ENCODE measurements at regions not wholly inside any gene's neighbourhood (a gene's known extent, or its start where the extent isn't known, plus 50 kb on each side); places are given as distances from the start of the nearest gene placed in this dataset.
A peak's percentile ranks its signal among the peaks of the same experiment; 100 is the strongest.
"Not testable (repeated sequence)": the region's sequence is repeated elsewhere in the genome, so short reads cannot be mapped to it uniquely, and the experiment has no call there.

DNA sequence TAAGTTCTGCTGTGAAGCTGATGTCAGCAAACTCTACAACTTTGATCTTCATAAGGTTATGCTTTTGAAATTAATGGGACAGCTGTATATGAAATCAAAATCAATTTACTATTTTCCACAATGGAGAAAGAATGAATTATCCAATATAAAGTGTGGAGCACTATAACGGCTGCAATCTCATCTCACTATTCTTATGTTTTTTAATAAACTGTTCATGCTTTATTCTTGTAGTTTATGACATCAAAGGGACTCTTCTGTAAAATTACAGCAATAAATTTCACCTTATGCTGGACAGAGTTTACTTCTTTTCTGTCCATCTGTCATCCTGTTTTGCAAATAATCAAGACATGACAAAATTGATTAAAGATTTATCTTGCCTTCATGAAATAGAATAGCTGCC, 192.5 kb downstream of the TECRL start:
- no peak for DNase-seq

DNA sequence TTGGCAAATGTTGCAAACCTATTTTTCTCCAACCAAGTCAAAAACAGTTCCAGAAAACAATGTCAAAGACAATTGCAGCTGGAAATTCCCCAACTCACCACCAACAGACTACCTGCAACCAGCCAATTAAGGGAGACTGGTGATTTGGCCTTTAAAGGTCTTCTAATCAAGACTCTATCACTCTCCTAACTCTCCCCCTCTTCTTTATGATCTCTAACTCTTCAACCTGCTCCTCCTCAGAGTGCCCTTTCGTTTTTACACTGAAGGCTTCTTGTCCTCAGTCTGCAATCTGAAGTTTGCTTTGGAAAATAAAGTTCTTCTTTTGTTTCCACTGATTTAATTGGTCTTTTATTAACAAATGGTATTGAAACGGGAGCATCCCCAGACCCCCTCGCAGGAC, 203.9 kb downstream of the TECRL start:
- no peak for DNase-seq

DNA sequence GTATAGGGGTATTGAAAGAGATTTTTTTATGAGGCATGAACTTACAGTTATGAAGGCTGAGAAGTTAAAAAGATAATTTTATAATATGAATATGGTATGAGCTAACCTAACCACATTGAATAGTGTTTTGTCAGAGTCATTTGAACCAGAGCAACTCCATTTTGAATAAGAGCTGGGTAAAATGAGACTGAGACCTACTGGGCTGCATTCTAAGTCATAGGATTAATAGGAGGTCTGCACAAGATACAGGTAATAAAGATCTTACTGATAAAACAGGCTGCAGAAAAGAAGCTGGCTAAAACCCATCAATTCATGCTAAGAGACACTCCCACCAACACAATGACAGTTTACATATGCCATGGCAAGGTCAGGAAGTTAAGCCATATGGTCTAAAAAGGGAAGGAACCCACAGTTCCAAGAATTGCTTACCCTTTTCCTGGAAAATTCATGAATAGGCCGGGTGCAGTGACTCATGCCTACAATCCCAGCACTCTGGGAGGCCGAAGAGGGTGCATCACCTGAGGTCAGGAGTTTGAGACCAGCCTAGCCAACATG, 209.2 kb downstream of the TECRL start:
- DNase-seq = no peak

DNA sequence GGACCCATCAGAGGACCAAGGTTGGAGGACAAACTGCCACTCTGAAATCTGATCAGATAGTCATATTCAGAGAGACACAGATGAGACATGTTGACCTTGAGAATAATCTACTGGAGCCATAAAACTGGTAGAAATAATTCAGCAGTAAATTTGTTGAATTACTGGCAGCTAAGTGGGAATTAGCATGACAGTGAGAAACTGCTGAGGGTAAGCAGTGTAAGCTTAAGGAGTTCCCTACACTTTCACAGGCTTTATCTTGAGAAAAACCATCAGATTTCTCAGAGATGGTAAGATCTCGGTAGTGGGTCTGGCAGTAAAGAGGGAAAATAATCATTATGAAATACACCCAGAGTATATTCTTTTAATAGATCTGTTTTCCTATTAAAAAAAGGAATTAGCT, 213.7 kb downstream of the TECRL start:
- DNase-seq = no peak

DNA sequence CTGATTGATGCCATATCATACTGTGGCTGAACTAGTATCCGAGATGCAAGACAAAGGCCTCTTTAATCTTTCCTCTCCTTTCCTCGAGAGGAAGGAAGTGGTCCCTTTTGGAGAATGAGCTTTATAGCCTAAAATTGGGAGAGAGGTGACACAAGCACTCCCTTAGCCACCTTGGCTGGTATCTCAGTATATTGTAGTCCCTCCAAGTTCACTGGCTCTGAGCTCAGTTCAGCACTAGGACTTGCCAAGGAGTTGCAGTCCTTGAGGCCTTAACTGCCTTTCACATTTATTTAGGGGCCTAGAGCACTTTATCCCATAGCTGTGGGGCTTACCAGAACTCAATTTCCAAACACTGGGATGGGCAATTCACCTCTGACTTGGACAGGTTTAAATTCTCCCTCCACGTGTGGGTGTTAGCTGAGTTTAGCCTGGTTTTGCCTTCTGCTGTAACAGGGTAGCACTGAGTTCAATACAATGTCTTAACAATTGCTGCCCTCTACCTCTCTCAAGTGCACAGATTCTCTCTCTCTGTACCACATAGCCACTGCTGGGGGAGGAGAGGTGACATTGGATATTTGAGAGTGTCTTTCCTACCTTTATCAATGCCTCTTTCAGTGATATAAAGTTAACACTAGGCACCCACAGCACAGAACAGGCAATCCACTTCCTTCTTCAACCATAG, 216.4 kb downstream of the TECRL start:
- no peak for DNase-seq

DNA sequence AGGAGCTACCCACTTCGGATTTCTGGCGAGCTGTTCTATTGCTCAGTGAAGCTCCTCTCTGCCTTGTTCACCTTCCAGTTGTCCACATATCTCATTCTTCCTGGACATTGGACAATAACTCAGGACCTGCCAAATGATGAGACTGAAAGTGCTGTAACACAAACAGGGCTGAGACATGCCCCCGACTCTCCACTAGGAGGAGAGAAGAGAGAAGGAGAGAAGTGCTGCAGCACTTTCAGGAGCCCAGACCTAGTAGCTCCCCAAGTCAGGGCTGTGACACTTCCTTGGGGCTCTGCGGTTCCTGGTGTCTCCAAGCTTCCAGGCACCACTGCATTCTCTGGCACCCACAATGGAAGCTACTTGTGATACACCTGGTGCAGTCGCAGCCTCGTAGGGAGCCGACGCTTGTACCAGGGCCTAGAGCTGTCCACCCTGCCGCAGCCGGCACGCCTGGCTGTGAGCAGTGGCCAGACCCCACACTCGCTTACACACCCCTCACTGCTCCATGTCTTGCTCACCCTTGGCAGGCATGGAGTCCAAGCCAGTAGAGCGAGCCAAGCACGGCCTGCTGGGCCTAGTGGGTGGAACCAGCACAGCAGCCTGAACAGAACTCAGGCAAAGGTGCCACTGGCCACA, 234.9 kb downstream of the TECRL start:
- no peak for DNase-seq

DNA sequence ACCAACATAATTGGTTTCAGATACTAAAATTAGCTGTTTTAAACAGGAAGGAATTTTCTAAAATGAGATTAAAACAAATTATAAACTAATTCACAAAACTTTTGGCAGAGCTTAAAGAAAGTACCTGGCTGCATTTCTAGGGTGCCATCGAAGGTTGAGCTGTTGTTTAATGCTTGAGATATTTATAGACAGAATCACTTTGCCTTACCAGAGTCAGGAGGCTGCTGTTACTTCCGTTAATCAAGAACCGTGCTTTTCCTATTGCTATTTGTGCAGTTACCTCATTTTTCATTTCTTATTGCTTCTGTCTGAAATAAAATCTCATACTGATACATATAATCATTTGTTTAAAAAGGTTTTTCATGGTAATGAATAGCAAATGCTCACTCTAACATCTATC, 242.9 kb downstream of the TECRL start:
- DNase-seq = no peak

DNA sequence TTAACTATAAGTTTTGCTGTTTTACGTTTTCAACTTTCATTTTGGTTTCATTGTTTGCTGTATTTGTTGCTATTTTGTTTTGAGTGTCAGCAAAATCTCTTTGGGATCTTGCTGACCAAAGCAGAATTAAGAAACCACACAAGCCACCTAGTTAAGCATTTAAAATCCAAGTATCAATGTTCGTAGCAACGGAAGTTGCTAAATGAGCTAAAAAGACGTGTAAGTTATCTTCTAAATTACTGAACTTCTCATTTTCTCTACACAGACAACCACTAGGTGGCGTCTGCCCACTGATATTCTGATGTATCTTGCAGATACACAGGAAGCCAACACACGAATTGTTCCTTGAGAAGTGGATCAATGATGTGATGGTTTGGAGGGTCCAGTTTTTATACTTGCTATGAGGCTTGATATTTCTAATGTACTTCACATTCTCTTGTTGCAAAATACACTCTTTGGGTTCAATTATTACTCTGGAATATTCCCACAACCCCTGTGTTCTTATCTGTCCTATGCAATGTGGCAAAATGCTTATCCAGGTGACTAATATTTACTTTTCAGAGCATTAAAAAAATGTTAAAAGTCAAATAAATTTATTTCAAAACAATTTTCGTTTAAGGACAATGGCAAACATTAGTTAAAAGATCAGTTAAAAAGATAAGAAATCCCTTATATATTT, 250.5 kb downstream of the TECRL start:
- DNase-seq = peak; percentile 35 to 38

DNA sequence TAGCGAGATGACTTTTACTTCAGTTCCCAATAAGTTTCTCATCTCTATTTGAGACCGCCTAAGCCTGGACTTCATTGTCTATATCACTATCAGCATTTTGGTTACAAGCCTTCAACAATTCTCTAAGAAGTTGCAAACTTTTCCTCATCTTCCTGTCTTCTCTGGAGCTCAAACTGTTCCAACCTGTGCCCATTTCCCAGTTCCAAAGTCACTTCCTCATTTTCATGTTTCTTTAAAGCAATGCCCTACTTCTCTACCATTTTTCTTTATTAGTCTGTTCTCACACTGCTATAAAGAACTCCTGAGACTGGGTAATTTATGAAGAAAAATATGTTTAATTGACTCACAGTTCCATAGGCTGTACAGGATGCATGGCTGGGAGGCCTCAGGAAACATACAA, 251.9 kb downstream of the TECRL start:
- DNase-seq = no peak

DNA sequence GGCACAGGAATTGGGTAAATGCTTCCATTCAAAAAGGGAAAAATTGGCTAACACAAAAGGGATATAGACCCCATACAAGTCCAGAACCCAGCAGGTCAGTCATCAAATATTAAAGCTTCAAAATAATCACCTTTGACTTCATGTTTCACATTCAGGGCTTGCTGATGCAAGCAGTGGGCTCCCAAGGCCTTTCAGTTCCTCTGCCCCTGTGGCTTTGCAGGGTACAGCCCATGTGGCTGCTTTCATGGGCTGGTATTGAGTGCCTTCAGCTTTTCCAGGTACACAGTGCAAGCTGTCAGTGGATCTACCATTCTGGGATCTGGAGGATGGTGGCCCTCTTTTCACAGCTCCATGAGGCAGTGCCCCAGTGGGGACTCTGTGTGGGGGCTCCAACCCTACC, 253.0 kb downstream of the TECRL start:
- no peak for DNase-seq

DNA sequence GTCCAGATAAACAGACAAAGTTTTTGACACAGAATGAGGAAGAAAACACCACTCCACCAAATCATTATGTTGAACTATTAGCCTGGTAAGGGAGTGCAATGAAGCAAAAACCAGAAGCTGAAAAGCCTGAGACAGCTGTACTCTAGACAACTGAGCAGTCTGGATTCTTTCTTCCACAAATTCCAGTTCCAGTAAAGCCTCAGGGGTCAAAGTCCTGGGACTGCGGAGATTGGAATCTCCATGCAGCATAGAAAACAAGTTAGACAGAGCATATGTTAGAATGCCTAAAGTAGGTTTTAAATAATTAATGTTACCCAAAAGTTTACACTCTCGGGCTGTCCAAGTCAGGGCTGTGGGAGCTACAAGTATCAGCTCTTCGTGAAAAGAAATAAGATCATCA, 263.2 kb downstream of the TECRL start:
- no peak for DNase-seq

DNA sequence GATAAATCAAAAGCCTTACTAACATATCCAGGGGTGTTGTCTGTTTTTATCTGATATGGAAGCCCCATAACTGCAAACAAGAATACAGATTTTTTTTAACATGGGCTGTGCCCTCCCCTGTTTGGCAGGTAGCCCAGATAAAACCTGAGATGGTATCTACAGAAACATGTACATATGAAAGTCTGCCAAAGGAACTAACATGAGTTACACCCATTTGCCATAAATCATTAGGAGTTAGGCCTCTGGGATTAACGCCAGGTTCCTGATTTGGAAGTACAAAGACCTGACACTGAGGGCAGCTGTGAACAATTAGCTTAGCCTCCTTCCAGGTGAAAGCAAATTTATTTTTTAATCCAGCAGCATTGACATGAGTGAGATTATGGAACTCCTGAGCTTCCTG, 264.3 kb downstream of the TECRL start:
- DNase-seq = no peak

DNA sequence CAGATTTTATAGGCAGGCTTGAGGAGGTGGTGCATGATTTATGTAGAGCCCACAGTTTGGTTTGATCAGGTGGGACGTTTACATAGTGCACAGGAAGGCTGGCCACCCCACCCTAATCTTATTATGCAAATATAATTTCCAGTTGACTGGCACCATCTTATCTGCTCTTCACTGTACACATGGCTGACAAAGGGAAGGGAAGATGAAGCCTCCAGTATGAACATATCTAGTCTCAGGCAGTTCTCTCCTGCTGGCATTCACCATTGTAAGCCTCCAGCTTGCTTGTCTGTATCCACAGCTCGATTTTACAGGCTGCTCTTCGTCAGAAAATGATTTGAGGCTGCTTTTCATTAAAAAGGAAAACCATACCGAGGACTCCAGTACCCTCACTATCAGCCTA, 278.3 kb downstream of the TECRL start:
- no peak for DNase-seq

DNA sequence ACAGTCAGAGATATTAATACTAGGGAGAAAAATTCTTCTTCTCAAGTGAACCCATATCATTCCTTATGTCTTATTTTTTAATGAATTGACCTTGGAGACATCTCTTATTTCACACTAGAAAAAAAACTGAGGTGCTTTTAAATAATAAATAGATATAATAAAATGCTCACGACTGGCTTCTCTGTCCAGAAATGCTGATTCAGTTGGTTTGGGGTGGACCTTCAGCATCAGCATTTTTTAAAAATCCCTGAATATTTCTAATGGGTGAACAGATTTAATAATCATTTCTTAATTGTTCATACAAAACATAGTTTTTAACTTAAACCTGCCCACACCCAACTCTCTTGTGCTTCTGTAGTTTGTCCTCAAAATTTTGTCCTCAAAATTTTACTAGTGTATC, 283.9 kb downstream of the TECRL start:
- DNase-seq = no peak

DNA sequence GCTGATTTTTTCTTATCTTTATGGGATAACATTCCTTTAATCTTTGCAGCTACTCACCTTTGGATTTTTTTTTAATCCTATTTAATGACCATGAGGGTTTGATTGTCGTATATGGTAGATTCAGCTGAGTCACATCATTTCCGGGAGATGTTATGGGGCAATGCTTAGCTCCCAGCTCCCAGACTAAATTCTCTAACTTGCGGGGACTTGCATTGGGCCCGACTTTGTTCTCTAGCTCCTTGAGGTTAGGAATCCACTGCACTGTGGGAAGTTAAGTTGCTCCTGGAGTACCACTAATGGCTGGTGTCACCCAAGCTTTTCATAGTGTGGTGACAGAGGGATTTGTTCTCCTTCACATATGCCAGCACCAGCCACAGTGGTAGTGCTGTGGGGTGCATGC, 287.4 kb downstream of the TECRL start:
- no peak for DNase-seq

DNA sequence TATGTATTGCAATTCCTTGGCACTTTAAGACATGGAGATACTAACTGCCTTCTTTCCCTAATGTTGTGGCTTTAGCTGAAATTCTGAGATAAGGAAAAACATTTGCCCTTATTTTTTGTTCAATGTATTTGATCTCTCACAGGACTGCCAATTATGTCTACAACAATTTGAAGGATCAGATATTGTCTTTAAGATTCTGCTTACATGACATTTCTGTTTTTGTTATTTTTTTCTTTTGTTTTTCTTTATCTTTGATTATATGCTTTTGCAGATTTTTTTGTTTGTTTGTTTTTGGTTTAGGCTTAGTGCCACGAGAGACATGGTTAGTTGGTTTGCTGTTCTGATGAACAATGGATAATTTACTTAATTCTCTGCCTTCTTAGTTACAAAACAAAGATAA, 303.3 kb downstream of the TECRL start:
- no peak for DNase-seq

DNA sequence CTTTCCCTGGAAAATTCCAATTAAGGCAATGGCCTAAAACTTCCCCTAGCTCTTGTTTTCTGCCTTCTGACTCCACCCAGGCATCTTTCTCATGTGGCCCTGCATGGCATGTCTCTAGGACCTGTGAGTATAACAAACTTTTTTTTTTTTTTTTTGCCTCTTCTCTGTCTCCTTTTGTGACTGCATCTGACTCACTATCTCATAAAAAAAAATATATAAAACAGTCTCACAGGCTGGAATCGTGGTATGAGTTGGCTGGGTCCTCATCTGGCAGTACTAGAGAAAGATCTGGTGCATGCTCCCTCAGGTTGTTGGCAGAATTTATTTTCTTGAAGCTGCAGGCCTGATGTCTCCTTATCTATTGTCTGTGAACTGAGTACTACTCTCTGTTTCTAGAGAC, 313.9 kb downstream of the TECRL start:
- DNase-seq = no peak

DNA sequence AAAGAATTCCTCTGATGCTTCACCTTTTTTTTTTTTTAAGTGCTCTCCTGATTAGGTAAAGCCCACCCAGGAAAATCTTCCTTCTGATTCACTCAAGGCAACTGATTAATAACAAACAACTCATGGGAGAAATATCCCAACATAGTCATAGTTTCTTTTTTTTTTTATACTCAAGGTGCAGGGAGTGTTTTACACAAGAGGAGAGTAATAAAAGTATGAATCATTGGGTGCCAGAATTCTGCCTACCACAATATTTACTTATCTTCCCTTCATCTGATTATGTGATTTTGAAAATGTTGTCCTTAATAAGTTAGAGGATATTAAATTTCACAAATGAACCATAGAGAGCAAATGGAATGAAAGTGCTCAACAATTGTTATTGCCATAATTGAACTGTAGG, 329.9 kb downstream of the TECRL start:
- DNase-seq = no peak

DNA sequence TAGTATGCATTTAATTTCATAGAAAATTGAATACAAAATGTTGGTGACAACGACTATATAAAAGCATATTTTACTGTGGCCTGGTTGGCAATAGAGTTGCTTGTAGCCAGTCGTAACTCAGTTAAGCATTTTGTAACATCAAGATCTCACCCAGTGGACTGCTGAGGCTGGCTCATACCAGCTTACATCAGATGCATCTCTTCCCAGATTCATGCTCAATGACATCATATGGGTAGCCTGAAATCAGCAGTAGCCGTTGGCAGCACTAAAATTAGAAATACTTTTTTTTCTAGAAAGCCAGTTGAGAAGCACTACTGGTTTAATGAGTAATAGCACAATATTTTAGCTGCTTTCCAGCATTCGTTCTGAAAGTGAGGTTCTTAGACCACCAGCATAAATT, 341.2 kb downstream of the TECRL start:
- no peak for DNase-seq

DNA sequence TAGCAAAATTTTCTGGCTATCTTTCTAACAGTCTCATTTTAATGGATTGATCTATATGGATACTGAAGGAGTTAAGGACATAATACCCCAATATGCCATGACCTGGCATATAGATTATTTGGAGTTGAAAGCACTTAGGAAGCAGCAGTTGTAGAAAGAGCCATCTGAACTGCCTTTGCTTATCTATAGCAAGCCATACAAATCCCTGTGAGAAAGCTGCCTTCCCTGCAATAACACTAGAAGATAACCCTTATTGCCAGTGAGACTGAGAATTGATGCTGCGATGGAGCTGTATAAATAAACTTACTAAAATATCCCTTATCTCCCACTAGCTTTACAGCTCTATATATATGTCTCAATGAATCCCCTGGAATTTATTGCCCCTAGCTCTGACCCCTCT, 346.3 kb downstream of the TECRL start:
- DNase-seq = no peak

DNA sequence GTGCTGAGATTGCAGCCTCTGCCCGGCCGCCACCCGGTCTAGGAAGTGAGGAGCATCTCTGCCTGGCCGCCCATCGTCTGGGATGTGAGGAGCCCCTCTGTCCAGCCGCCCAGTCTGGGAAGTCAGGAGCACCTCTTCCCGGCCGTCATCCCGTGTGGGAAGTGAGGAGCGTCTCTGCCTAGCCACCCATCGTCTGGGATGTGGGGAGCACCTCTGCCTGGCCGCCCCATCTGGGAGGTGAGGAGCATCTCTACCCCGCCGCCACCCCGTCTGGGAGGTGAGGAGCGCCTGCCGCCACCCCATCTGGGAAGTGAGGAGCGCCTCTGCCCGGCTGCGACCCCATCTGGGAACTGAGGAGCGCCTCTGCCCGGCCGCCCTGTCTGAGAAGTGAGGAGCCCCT, 372.2 kb downstream of the TECRL start:
- not testable (repeated sequence) for DNase-seq

DNA sequence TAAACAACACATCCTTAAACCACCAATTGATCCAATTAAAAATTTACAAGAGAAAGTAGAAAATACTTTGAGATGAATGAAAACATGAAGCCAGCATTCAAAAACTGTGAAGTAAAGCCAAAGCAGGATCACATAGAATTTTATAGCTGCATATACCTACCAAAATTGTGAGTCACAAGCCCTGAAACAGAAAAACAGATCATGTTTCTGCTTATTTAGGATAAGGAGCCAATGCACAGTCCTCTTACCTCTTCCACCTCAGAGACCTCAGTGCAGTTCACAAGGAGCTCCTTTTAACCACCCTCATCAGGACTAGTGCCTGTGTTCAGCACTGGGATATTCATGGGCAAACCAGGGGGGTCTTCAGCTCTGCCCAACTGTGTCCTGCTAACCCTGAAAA, 386.7 kb downstream of the TECRL start:
- DNase-seq = no peak

DNA sequence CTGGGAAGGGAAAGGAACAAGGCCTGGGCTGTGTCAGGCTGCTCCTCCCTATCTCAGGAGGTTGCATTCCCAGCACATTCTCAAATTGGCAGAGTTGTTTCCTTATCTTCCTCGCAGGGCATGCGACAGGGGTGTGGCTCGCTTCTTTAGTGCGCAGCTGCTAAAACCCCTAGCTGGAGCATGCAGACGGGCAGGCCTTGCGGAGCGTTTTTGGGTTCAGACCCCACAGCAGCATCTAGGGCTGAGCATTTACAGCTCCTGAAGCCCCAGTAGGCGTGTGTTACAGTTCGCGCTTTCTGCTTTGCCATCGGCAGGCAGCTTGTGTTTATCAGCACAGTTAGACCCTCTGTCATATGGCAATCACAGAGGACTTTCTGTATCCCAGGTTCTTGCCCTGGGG, 392.4 kb downstream of the TECRL start:
- no peak for DNase-seq

DNA sequence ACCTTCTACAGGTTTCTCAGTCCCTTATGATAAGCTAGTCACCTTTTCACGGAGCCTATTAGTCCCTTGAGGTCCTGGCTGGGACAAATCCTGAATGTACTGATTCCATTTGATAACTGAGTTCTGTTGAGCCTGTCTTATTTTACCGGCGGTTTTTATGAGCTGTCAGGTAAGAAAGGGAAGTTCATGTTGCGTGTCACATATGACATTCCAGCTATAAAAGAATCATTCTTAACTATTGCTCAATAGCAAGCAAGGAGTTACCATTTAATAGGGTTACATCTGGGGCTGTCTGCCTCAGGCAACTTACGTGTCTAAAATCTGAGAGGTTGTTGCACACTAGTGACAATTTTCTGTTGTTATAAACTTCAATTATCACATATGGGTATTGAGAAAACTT, 394.6 kb downstream of the TECRL start:
- DNase-seq = no peak
